HG03575 (cell line): ENCODE measurements at regions not wholly inside any gene's neighbourhood (a gene's known extent, or its start where the extent isn't known, plus 50 kb on each side); places are given as distances from the start of the nearest gene placed in this dataset.

ENCODE experiments used
- ATAC-seq: cut with Tn5 transposase; IDR thresholded peaks from one replicate; pipeline ENCODE4 v1.9.1; 2021; ENCODE audit not compliant: unreplicated experiment, insufficient number of reproducible peaks, low FRiP score; ENCODE audit errors: extremely low read depth

DNA sequence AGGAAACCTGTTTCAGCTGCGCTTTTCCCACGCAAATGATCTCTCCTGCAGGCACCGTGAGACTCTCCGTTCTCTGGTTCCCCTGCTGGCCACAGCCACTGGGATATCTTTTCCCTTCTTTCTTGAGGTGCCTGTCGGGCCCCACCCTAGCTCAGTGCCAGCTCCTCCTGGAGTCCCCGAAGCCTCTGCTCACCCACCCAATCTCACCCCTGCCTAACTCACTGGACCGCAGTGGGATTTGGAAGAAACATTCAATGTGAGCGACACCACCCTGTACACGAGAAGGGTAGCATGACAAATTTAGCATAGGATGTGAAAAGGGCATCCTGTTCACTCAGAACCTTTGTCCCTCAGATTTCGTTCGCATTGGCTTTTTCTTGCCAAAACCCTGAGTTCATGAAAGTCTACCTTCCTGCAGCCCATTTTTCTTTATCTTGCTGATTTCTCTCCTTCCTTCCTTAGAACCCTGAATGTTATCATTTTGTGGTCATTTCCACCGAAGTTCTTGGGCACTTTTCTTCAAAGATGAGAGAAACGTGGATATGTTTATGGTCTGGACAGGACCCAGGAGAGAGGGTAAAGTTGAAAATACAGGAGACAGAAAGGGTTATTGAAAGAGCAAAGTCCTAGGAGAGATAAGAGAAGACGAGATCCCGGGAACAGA is 63.6 kb upstream of the ELK3 start:
- no peak for ATAC-seq

DNA sequence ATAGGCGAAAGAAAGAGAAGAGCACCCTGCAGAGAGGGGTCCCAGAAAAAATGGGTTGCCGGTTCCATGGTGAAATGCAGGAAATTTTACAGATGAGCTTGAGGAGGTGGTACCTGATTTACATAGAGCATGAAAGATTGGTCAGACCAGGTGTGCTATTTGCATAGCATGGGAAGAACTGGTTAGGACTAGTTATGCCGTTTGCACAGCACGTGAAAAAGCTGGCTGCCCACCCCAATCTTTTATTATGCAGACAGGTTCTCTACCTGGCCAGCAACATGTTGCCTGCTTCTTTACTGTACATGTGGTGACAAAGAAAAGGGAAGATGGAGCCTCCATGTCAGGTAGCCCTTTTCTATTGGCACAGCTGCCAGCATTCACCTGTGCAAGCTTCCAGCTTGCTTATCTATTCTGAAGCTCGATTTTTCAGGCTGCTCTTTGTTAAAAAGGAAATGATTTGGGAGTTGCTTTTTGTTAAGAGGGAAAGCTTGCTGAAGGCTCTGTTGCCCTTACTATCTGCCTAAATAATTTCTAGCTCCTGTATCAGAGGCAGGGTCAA is 62.9 kb upstream of the ELK3 start:
- ATAC-seq: no peak

DNA sequence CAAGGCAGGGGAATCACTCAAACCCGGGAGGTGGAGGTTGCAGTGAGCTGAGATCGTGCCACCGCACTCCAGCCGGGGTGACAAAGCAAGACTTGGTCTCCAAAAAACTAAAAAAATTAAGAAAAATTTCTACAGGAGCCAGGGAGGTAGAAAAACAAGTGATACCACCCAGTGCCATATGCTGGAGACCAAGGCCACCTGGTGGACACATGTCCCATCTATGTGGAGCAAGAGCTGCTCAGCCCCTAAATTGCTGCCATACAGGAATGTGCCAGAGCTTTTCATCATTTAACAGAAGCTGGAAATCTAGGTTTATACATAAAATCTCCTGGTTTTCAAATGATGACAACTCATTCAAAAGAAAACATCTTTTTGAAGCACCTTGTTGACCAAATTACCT is 61.4 kb upstream of the ELK3 start:
- no peak for ATAC-seq

DNA sequence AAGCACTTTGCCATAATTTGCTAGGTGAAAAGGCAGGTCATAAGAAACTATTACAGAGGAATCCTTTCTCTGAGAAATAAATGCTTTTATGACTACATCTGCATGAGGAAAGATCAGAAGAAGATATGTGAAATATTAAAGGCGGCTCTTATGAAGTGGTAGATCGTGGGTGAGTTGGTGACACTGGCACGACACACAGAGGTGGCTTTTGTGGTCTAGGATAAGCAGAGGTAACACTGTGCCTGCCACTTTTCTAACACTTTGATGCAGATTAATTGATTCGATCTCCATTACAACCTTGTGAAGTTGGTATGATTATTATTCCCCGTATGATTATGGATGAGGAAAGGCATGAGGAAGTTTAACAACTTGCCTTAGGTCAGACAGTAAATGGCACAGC is 60.0 kb upstream of the ELK3 start:
- ATAC-seq: no peak

GRCh38 chr12:96136161-96136560 is 58.0 kb upstream of the ELK3 start:
- no peak for ATAC-seq

DNA sequence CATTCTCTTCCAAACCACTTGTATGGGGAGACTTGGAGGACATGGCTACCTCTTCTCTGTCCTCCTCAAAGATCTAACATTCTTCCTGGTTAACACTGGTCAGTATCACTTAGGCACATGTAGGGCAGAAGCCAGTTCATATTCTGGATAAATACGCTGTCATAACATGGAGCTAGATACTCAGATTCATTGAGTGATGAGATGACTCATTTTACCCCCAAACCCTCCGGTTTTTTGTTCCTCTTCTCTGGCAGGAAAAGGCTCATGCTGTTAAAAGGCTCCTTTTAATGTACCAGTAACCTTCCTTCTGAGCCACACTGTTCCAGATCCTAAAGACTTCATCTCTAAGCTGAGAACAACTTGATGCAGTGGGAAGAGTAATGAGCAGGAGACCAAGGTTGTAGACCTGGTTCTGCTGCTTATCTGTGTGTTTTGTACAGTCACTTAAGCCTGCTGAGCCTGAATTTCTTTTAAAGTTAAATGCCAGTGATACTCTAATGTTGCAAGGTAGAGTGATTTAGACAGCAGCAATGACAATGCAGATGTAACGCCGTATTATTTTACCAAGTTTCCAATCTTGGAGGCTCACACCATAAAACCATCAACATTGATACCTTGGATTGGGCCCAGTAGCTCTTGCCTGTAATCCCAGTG is 57.3 kb upstream of the ELK3 start:
- no peak for ATAC-seq

GRCh38 chr12:96140174-96140573 is 54.0 kb upstream of the ELK3 start:
- ATAC-seq: no peak

- no peak for ATAC-seq
These were observed 52.8 kb upstream of the ELK3 start for GRCh38 chr12:96141216-96141912.

DNA sequence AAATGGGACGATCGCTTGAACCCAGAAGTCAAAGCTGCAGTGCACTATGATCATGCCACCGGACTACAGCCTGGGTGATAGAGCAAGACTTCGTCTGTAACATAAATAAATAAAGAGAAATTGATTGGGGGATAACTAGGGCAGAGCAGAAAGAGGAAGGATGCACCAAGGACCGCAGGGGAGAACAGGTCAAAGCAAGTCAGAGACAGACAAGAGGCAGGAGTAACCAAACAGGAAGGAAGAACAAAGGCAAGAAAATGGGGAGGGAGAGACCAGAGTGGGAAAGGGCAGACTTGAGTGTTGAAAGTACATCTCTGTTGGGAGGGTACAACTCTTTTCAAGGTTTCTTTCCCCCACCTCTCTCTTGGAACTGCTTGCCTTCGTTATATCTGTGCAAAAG is 50.8 kb upstream of the ELK3 start:
- ATAC-seq: no peak

DNA sequence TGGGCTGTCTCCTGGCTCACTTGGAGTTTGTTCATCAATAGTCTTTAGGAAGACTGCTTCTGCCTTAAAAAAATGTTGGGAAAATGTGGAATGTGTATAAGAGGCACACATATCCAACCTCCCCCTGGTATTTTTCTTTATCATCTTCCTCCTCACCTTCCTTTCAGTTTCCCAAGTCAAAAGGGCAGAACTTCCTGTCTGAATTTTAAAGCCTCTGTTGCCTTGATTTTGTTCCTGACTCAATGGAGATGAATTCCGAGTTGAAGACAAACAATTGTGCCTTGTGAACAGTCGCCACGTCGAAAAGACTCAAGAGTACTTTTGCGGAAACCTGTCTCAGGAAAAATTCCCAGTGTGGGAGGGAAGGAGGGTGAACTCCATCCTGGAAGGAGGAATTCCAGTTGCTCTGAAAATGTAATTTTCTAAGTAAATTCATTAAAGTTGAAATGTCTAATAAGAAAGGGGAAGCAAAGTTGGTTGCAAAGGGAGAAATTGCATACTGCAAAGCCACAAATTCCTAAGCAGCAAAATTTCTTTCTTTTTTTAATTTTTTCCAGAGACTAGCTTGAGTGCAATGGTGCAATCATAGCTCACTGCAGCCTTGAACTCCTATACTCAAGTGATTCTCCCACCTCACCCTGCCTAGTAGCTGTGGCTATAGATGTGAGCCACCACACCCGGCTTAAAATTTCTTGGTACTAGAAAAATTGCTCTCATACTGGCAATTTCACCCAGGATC is 50.2 kb upstream of the ELK3 start:
- no peak for ATAC-seq
